Upper lobe of left lung (tissue), 6 donors: ENCODE measurements at regions not wholly inside any gene's neighbourhood (a gene's known extent, or its start where the extent isn't known, plus 50 kb on each side); places are given as distances from the start of the nearest gene placed in this dataset.

Source experiments
- ATAC-seq, 2 donors: fragments of 200-7000 bp; cut with Tn5 transposase; one replicate each; pipeline ENCODE4 v1.9.1; 2022; ENCODE audit warnings: mild to moderate bottlenecking in 2 of 2, moderate library complexity in 2 of 2; ENCODE audit not compliant: low FRiP score in 2 of 2
- DNase-seq, 2 donors: peaks; one replicate each; pipeline ENCODE4 v3.0.0-alpha.2; 2019 to 2020
- H3K27ac ChIP-seq, 4 donors: fragments of 200-600 bp; sonication (generic); one replicate each; pipeline ENCODE4 v1.5.1; 2016 to 2019
- H3K27me3 ChIP-seq, 4 donors: fragments of 200-600 bp; sonication (generic); one replicate each; pipeline ENCODE4 v1.5.1; 2017 to 2019
- H3K36me3 ChIP-seq, 4 donors: fragments of 200-600 bp; sonication (generic); one replicate each; pipeline ENCODE4 v1.5.1; 2016 to 2019
- H3K4me1 ChIP-seq, 4 donors: fragments of 200-600 bp; sonication (generic); one replicate each; pipeline ENCODE4 v1.5.1; 2018 to 2019
- H3K4me3 ChIP-seq, 4 donors: fragments of 200-600 bp; sonication (generic); one replicate each; pipeline ENCODE4 v1.5.1; 2017 to 2019; ENCODE audit warnings: mild to moderate bottlenecking in 2 of 4, moderate library complexity in 1 of 4
- H3K9me3 ChIP-seq, 4 donors: fragments of 200-600 bp; sonication (generic); one replicate each; pipeline ENCODE4 v1.5.1; 2018 to 2019
- CTCF ChIP-seq, 6 experiments: fragments of 450-650 bp in 4 of 6; fragments of 200-600 bp in 2 of 6; sonication (generic) in 2 of 6; IDR thresholded peaks; one replicate each; pipeline ENCODE4 v1.5.1; 2016 to 2019; ENCODE audit warnings: antibody characterized with exemption in 6 of 6
- EP300 ChIP-seq, 4 donors: sonication (generic); formaldehyde crosslinking; IDR thresholded peaks; one replicate each; pipeline ENCODE4 v1.5.1; 2017; ENCODE audit warnings: antibody characterized with exemption in 4 of 4, control low read depth in 2 of 4
- POLR2A ChIP-seq, 4 donors: fragments of 450-650 bp; IDR thresholded peaks; one replicate each; pipeline ENCODE4 v1.5.1; 2016 to 2017; ENCODE audit warnings: antibody characterized with exemption in 4 of 4, mild to moderate bottlenecking in 2 of 4
- POLR2AphosphoS5 ChIP-seq, 2 donors: sonication (generic); formaldehyde crosslinking; IDR thresholded peaks; one replicate each; pipeline ENCODE4 v1.5.1; 2017; ENCODE audit warnings: antibody characterized with exemption in 2 of 2
- WGBS, 2 donors: methylation state at CpG; one replicate each; pipeline ENCODE4 v1.1.5; 2017 to 2018; 5-methylcytosine and 5-hydroxymethylcytosine counted together
- donor health status: DM: no; HTN: no; CAD: no; lungs with moderate emphysema.
- donor health status: DM: no; HTN: yes; CAD: no; lungs with severe emphysema.

GRCh38 chr15:46258056-46258455 is 623.2 kb downstream of the SQOR start:
- TF ChIP-seq POLR2AphosphoS5 (IDR thresholded peaks at IDR 0.05): no peak
- no peak for TF ChIP-seq CTCF (IDR thresholded peaks at IDR 0.05)
- no peak for TF ChIP-seq EP300 (IDR thresholded peaks at IDR 0.05)
- TF ChIP-seq POLR2A (IDR thresholded peaks at IDR 0.05): no peak
- Histone ChIP-seq H3K9me3 (peaks cover 0 to 5% (median 0%) of the 10 kb centered on the region in 4 donors), H3K4me3 (no peak overlapping the region), H3K27ac (no peak overlapping the region), H3K36me3 (no peaks in the 10 kb centered on the region), H3K4me1 (no peaks in the 10 kb centered on the region), H3K27me3 (no peaks in the 10 kb centered on the region)
- 75 to 78% methylated on average over 5 of the region's 5 CpGs for WGBS, 2 donors
- ATAC-seq: no peak
- DNase-seq: no peak

- H3K4me3 ChIP-seq: no peak overlapping the region
- 79 to 85% methylated on average over 3 of the region's 3 CpGs for WGBS, 2 donors
- DNase-seq (no peak), ATAC-seq (no peak)
- no peaks in the 10 kb centered on the region for H3K4me1 ChIP-seq
- no peaks in the 10 kb centered on the region for H3K27me3 ChIP-seq
- peaks cover 0 to 5% (median 0%) of the 10 kb centered on the region in 4 donors for H3K9me3 ChIP-seq
- H3K27ac ChIP-seq: no peak overlapping the region
- TF ChIP-seq CTCF (IDR thresholded peaks at IDR 0.05): no peak
- no peak for TF ChIP-seq POLR2A (IDR thresholded peaks at IDR 0.05)
- TF ChIP-seq POLR2AphosphoS5 (IDR thresholded peaks at IDR 0.05): no peak
- H3K36me3 ChIP-seq: no peaks in the 10 kb centered on the region
Observed at GRCh38 chr15:46260937-46261336, 626.1 kb downstream of the SQOR start.

- ATAC-seq (no peak), DNase-seq (no peak)
- Histone ChIP-seq H3K27me3 (no peaks in the 10 kb centered on the region), H3K9me3 (peaks cover 0 to 5% (median 0%) of the 10 kb centered on the region in 4 donors), H3K27ac (no peak overlapping the region), H3K4me3 (no peak overlapping the region), H3K4me1 (no peaks in the 10 kb centered on the region), H3K36me3 (no peaks in the 10 kb centered on the region)
- no peak for TF ChIP-seq POLR2A (IDR thresholded peaks at IDR 0.05)
- no peak for TF ChIP-seq CTCF (IDR thresholded peaks at IDR 0.05)
- no peak for TF ChIP-seq EP300 (IDR thresholded peaks at IDR 0.05)
- TF ChIP-seq POLR2AphosphoS5 (IDR thresholded peaks at IDR 0.05): no peak
- 59 to 72% methylated on average over 3 of the region's 3 CpGs for WGBS, 2 donors
Observed at GRCh38 chr15:46265664-46266347, 631.0 kb downstream of the SQOR start.

GRCh38 chr15:46266661-46267060 is 631.8 kb downstream of the SQOR start:
- no peak overlapping the region for H3K4me3 ChIP-seq
- DNase-seq: no peak
- 88 to 90% methylated on average over 2 of the region's 2 CpGs for WGBS, 2 donors
- no peak overlapping the region for H3K27ac ChIP-seq
- no peak for TF ChIP-seq POLR2AphosphoS5 (IDR thresholded peaks at IDR 0.05)
- no peak for TF ChIP-seq POLR2A (IDR thresholded peaks at IDR 0.05)
- no peak for TF ChIP-seq EP300 (IDR thresholded peaks at IDR 0.05)
- no peaks in the 10 kb centered on the region for H3K27me3 ChIP-seq
- no peaks in the 10 kb centered on the region for H3K9me3 ChIP-seq
- H3K36me3 ChIP-seq: no peaks in the 10 kb centered on the region
- ATAC-seq: no peak
- H3K4me1 ChIP-seq: no peaks in the 10 kb centered on the region

GRCh38 chr15:46270481-46271147 is 635.8 kb downstream of the SQOR start:
- Histone ChIP-seq H3K9me3 (no peaks in the 10 kb centered on the region), H3K36me3 (no peaks in the 10 kb centered on the region), H3K4me1 (no peaks in the 10 kb centered on the region), H3K4me3 (no peak overlapping the region), H3K27ac (no peak overlapping the region), H3K27me3 (no peaks in the 10 kb centered on the region)
- ATAC-seq: no peak
- TF ChIP-seq POLR2AphosphoS5 (IDR thresholded peaks at IDR 0.05) (no peak), CTCF (IDR thresholded peaks at IDR 0.05) (no peak), EP300 (IDR thresholded peaks at IDR 0.05) (no peak), POLR2A (IDR thresholded peaks at IDR 0.05) (no peak)
- no peak for DNase-seq
- 85 to 87% methylated on average over 5 of the region's 5 CpGs for WGBS, 2 donors
